ENCODE measurements at regions not wholly inside any gene's neighbourhood (a gene's known extent, or its start where the extent isn't known, plus 50 kb on each side); places are given as distances from the start of the nearest gene placed in this dataset.

DNA sequence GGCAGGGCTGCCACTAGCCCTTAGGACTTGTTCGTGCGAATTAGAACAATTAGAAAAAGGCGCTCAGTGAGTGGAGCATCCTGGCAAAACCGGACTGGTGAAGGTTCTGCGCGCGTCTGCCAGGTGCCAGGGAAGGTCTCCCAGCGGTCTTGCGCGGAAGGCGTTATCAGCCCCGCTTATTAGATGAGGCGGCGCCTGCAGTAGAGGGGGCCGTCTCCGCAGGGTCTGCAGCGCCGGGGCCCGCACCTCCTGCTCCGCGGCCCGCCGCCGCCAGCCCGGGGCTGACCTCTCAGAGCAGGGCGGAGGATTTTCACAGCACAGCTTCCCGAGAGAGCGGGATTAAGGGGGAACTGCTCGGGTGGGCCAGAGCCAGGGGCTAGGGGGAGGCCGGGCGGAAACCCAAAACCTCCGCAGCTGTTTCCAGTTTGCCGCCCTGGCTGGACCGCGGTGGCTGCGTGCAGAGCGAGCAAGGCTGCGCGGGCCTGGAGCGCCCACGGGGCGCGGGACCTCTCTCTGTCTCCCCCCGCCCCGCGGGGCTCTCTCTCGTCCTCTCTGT lies 155.2 kb downstream of the FOXD2 start:
- H3K4me2 ChIP-seq = no peak overlapping the region

DNA sequence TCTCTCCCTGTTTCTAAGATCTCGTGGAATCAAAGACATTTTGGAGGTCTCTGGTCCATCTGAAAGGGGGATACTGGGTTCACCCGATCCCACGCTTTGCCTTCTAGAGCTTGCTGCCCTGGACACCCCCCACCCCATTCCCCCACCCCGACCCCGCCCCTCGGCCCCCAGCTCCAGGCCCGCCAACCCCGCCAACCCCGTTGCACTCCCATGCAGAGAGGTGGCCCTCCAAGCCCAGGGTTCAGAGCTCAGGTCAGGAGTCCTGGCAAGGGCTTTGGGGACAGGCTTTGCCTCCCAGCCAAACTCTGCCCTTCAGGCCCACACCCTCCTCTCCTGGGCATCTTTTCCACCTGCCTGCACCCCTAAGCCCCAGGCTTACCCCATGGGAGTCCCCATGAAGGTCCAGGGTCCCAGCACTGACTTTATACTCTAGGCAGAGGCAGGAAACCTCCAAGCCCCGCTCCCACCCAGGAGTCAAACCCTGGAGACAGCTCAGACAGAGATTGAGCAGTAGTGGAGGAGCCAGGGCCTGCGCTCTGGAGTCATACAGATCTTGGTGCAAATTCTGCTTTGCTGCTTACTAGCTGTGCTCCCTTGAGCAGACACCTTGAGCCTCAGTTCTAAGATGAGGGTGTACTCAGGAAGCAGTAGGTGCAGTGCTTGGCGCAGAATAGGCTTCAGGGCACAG lies 155.9 kb downstream of the FOXD2 start:
- no peak for TF ChIP-seq CTCF (conservative IDR thresholded peaks at IDR 0.05; ENCODE audit: low read depth, low read length)
- Histone ChIP-seq H3K4me2 (no peak overlapping the region), H3K79me2 (ENCODE audit: insufficient read depth, low read depth) (no peaks in the 10 kb centered on the region), H2AFZ (ENCODE audit: low read depth) (no peak overlapping the region), H3K36me3 (ENCODE audit: insufficient read depth) (no peaks in the 10 kb centered on the region), H3K27ac (no peak overlapping the region), H4K20me1 (ENCODE audit: insufficient read depth) (no peaks in the 10 kb centered on the region), H3K4me3 (IDR thresholded peaks at IDR 0.05; ENCODE audit: insufficient read depth, low read depth, low read length) (no peak overlapping the region), H3K4me1 (ENCODE audit: low read depth, poor library complexity, severe bottlenecking) (no peaks in the 10 kb centered on the region), H3K9ac (no peak overlapping the region), H3K27me3 (ENCODE audit: insufficient read depth, low read depth) (no peaks in the 10 kb centered on the region)

More for the DNA sequence above, 155.2 kb downstream of the FOXD2 start:
- Histone ChIP-seq H4K20me1 (ENCODE audit: insufficient read depth) (no peaks in the 10 kb centered on the region), H3K4me1 (ENCODE audit: low read depth, poor library complexity, severe bottlenecking) (no peaks in the 10 kb centered on the region), H3K27ac (no peak overlapping the region), H3K4me3 (IDR thresholded peaks at IDR 0.05; ENCODE audit: insufficient read depth, low read depth, low read length) (no peak overlapping the region), H2AFZ (ENCODE audit: low read depth) (no peak overlapping the region), H3K36me3 (ENCODE audit: insufficient read depth) (no peaks in the 10 kb centered on the region), H3K27me3 (ENCODE audit: insufficient read depth, low read depth) (no peaks in the 10 kb centered on the region), H3K79me2 (ENCODE audit: insufficient read depth, low read depth) (no peaks in the 10 kb centered on the region), H3K9ac (no peak overlapping the region)
- no peak for TF ChIP-seq CTCF (conservative IDR thresholded peaks at IDR 0.05; ENCODE audit: low read depth, low read length)

- H3K4me2 ChIP-seq = no peak overlapping the region
- no peak for TF ChIP-seq CTCF (conservative IDR thresholded peaks at IDR 0.05; ENCODE audit: low read depth, low read length)
Measured at GRCh38 chr1:47594627-47595026, 156.8 kb downstream of the FOXD2 start.

GRCh38 chr1:47596328-47596727 lies 158.5 kb downstream of the FOXD2 start:
- Histone ChIP-seq H2AFZ (ENCODE audit: low read depth) (no peak overlapping the region), H3K9ac (no peak overlapping the region), H3K79me2 (ENCODE audit: insufficient read depth, low read depth) (no peaks in the 10 kb centered on the region), H4K20me1 (ENCODE audit: insufficient read depth) (no peaks in the 10 kb centered on the region), H3K4me2 (no peak overlapping the region), H3K36me3 (ENCODE audit: insufficient read depth) (no peaks in the 10 kb centered on the region), H3K4me1 (ENCODE audit: low read depth, poor library complexity, severe bottlenecking) (no peaks in the 10 kb centered on the region), H3K27ac (no peak overlapping the region), H3K4me3 (IDR thresholded peaks at IDR 0.05; ENCODE audit: insufficient read depth, low read depth, low read length) (no peak overlapping the region), H3K27me3 (ENCODE audit: insufficient read depth, low read depth) (no peaks in the 10 kb centered on the region)
- no peak for TF ChIP-seq CTCF (conservative IDR thresholded peaks at IDR 0.05; ENCODE audit: low read depth, low read length)

More at GRCh38 chr1:47594627-47595026, 156.8 kb downstream of the FOXD2 start:
- Histone ChIP-seq H2AFZ (ENCODE audit: low read depth) (no peak overlapping the region), H3K27me3 (ENCODE audit: insufficient read depth, low read depth) (no peaks in the 10 kb centered on the region), H3K4me3 (IDR thresholded peaks at IDR 0.05; ENCODE audit: insufficient read depth, low read depth, low read length) (no peak overlapping the region), H4K20me1 (ENCODE audit: insufficient read depth) (no peaks in the 10 kb centered on the region), H3K79me2 (ENCODE audit: insufficient read depth, low read depth) (no peaks in the 10 kb centered on the region), H3K27ac (no peak overlapping the region), H3K4me1 (ENCODE audit: low read depth, poor library complexity, severe bottlenecking) (no peaks in the 10 kb centered on the region), H3K9ac (no peak overlapping the region), H3K36me3 (ENCODE audit: insufficient read depth) (no peaks in the 10 kb centered on the region)
